CD4-positive, alpha-beta T cell treated with Interleukin-6 at 100 ng/mL for 8 hours (primary cell): ENCODE measurements at regions not wholly inside any gene's neighbourhood (a gene's known extent, or its start where the extent isn't known, plus 50 kb on each side); places are given as distances from the start of the nearest gene placed in this dataset.

ENCODE experiments used
- DNase-seq: peaks from one replicate; pipeline ENCODE4 v3.0.0-alpha.2; 2020; ENCODE audit warnings: mixed read lengths, low spot score

DNA sequence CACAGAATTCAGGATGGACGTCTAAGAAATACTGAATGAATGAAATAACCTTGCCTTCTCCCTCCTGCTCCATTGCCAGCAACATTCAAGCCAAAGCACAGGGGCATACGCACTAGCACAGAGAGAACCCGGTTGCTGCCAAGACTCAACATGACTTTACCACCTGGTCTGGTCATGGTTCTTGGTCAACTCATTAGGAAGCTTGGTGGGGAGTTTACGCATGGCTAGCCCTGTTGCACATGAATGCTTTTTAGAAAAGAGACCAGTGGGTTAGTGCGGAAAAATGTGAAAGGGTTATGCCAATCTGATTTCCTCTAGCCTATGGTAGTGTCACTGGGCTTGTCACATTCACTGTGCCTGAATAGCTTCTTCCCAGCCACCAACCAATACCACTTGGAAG lies 187.6 kb upstream of the NEBL start:
- DNase-seq = no peak

DNA sequence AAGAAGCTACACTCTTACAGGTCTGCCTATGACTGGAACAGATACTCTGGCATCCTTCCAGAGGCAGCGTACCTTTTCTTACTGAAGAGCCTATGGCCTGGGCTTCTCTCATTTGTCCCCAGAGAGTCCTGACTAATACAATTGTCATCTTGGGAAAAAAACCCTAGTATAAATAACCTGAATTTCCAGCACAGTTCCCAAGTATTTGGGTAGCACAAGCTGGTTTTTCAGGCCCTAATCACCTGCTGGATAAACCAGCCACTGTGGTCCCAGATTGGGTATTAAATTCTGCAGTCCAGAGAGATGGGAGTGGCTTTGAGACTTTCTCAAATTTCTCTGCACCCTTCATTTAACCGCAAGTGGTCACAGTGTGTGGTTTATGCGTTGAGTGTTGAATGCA lies 186.8 kb upstream of the NEBL start:
- DNase-seq = no peak

DNA sequence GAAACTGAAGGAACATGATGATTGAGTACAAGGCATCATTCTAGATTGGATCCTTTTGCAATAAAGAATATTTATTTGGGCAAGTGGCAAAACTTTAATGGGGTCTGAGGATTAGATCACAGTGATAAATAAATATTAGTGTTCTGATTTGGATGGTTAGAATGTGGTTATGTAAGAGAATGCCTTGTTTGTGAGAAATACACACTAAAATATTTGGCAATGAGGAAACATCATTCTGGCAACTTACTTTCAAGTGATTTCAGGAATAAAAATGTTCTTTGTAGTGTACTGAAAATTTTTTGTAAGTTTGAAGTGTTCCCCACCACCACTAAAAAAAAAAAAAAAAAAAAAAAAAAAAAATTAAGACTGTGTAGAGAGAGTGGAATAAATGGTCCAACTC lies 185.1 kb upstream of the NEBL start:
- DNase-seq = no peak

DNA sequence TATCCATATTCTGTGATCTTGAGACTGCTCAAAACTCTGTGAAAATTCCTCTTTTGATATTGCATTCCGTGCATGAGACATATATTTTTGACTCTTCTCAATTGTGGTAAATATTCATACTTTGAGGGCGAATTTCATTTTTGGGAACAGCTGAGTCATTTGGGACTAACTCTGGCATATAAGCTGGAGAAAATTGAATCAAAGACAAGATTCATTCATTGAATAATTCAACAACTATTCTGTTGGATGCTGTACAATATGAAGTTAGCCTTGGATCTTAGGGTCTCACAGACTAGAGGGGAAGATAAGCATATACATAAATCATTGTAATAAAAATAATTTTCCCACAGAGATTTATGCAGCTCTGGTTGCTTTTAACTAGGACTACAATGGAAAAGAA lies 183.2 kb upstream of the NEBL start:
- DNase-seq = no peak

DNA sequence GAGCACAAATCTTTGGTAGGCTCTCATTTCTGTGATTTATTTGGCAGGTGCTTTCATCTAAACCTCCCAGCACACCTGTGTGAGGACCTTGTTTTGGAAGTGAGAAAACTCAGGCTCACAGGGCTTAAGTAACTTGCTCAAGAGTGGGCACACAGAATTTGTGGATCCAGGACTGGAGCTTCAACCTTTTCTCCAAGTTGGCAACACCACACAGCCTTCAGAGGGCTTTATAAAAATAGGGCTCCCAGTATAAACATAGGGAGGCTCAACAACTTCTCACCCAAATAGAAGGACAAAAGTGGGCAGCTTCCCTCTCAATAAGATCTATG lies 182.2 kb upstream of the NEBL start:
- DNase-seq = no peak

DNA sequence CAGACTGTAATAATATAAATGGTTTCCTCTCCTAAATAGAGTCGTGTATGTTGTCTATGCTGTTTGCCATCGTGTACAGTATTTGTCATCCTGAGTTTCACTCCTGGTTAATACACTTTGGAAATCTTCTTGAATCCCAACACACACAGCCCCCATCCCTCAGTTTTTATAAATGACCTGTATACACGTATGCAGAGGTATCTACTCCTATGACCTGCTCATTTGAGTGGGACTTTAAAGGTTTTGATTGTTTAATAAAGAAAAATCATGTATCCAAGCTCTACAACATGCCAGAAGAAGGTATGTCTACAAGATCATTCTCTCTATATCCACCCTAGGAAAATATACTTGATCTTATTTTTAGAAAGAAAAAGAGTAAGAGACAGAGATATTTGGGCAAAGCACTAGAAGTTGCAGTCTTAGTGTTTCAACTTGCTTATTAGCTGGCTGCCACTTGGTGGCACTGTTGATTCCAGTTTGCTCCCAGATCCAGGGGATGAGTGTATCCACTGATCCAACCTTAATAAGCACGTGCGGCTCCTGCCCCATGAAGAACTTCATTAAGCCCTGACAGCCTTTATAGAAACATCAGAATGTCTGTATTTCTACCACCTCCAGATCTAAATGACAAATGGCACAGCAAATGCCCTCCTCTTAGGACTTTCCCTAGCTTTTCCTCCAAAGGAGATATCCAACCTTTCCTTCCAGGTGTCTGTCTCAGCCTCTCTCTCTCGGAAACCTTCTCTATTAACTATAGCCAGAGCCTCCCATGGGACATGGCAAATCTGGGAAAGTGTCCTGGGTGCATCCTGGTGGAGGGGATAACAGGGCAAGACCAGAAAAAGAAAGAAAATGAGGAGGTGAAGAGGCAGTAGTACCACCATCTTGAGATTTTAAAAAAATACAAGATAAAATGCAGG lies 181.6 kb upstream of the NEBL start:
- no peak for DNase-seq

DNA sequence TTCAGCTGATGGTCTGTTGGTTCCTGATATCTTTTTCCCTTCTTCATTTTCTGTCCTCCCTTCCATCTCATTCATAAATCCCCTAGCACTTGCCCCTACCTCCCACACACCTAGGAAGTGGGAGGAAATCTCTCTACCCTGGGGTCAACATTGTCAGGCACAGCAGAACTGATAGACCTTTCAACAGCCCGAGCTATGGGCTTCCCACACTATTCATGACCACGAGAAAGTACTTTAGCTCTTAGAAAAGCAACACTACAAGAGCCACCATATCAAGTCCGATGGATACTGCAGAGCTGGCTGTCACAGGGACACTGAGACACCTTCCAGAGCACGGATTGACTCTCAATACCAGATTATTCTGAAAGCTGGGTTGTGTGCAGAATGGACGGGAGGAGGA lies 180.6 kb upstream of the NEBL start:
- no peak for DNase-seq

DNA sequence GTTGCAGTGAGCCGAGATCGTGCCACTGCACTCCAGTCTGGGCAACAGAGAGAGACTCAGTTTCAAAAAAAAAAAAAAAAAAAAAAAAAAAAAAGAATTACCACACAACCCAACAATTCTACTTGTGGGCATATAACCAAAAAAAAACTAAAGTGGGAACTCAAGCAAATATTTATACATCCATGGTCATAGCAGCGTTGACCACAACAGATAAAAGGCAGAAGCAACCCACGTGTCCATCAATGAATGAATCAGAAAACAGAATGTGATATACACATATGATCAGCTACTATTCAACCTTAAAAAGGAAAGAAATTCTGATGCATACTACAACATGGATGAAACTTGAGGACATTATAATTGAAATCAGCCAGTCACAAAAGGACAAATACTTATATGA lies 179.3 kb upstream of the NEBL start:
- DNase-seq = no peak

DNA sequence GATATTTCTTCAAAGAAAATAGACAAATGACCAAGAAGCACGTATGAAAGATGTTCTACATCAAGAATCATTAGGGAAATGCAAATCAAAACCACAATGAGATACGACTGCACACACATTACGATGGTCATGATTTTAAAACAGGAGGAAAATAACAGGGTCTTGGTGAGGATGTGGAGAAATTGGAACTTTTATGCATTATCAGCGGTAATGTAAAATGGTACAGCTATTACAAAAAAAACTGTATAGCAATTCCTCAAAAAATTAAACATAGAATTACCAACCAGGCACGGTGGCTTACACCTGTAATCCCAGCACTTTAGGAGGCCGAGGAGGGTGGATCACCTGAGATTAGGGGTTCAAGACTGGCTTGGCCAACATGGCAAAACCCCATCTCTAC lies 178.8 kb upstream of the NEBL start:
- no peak for DNase-seq

DNA sequence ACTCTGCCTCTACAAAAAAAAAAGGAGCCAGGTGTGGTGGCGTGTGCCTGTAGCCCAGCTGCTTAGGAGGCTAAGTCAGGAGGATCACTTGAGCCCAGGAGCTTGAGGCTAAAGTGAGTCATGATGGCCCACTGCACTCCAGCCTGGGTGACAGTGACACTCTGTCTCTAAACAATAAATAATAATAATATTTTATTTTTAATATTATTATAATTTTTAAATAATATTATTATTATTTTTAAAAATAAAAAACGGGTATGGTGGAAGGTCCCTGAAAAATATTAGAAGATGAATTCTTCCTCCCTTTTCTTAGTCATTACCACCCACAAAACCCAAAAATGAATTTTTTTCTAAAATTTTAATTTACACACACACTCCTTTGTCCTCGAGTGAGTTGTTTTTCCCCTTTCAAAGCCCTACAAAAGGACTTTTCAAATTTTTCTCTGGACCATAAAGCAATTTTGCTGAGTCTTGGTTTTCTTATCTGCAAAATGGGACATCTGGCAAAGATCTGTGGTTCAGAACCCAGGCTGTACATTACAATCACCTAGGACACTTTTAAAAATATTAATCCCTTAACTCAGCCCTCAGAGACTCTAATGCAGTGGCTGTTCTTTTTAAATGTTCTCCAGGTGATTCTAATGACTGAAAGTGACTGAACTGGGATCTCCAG lies 174.0 kb upstream of the NEBL start:
- DNase-seq = no peak

DNA sequence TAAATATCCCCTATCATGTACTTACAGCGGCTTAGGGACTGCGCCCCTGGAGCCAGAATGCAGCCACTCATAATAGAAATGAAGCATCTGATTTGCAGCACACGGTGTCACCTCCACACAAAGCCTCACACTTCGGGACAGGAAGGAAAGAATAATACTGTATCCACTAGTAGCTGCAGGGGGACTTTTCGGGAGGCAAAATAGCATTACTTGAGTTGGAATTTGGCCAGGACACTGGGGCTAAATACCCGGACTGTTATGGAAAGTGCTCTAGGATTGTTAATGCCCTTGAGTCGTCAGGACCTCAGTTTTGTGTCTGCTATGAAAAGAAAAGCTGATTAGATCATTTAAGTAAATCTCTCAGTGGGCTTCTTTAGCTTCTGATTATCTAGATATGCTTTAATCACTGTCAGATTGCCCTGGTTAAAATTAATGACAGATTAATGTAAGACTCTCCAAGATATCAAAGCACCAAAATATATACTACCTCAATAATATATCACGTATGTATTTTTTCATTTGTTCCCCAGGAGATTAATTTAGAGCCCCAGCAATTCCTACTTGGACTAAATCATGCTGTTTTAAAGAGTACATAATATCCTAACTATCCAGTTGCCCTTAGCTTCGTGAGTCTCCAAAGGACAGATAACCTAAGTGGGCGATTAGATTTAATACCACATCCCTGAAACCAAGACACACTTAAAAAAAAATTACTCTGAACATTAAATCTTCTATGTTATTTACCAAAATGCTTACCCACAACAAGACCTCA lies 173.0 kb upstream of the NEBL start:
- no peak for DNase-seq

DNA sequence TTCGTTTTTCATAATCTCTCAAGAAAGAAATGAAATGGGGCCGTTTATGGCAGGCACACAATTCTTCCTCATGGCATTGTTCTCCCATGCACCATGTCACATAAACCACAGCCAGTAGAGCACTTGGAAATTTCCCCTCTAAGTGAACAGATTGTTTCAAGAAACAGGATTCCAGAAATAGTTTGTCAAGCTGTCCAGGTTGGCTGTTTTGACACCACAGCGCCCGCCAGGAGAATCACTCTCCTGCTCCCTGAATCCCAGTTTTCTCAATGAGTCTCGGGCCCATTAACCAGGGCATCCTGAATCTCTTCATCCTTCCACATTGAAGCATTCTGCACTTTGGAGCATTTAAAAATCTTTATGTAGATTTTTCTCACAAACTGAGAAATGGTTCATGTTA lies 172.2 kb upstream of the NEBL start:
- DNase-seq = no peak

DNA sequence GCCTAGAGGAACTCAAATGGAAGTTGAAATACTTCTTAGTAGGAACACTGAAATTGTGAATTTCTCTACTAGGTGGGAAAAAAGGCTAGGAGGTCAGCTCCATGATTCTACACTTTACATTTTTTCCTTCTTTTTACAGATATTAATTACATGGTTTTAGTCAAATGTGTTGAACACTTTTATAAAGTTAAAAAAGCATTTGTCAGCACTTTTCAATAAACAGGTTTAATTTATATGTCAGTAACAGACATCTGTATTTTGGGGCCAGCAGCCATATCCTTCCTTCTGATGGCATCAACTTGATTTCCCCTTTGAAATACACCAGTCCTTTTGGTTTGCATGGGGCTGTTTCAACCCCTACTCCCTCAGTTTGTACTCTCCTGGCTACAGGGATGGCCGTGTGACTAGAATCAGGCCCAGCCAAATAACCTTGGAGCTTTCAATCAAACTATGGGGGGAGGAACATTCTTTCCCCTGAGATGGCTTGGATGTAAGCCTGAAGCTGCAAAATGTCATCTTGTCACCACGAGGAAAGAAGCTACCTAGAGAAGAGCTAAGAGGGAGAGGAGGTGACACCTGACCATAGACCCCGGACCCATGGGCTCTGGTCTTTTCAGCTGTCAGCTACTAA lies 171.0 kb upstream of the NEBL start:
- DNase-seq = no peak

DNA sequence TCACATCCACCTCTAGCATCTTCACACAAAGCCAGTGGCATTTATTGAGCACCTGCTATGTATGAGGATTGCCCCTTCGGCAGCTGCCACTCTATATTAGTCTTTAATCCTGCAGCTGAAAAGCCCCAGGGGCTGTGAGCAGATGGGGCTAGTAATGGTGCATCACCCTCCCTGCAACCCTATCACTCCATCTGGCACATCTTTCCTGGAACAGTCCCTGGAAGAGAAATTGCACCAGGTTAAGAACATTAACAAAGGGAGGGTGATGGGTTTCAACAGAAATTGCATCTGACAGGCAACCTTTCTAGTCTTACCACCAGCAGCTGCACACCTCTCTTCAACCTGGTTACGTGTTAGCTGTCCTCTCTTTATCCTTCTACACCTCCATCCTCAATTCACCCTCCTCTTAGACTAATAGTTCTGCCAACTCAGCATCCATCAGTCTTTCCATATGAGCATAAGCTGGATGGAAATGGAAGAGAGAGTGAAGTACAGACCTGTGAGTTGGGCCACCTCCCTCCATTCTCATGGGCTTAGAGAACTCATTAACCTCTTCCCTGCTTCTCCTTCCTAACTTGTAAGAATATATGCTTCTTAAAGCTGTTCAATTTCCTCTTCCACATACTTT lies 168.6 kb upstream of the NEBL start:
- no peak for DNase-seq

DNA sequence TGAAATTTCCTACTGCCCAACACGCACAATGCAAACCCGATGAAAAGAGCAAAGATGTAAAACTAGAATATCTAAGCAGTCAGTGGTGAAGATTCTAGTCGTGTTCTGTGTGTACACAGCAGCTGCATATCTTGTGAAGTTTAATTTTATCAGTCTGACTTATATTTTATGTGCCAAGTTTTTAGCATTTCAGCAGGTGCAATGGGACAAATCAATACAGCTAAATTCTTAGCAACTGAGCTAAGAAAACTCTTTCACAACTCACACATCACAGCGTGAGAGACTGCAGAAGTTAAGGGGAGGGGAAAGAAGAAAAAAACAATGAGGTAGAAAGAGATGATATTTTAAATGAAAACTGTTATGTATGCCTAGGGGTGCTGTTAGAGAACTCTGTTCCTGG lies 164.9 kb upstream of the NEBL start:
- DNase-seq = no peak

DNA sequence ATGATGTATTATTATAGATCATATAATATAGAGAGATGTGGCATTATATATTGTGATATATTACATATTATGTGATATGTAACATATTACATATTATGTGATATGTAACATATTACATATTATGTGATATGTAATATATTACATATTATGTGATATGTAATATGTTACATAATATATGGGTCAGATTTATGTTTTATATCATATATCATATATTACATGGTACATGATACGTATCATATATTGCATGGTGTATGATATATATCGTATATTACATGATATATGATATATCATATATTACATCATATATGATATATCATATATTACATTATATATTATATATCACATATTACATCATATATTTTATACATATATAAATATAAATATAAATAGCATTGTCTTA lies 164.1 kb upstream of the NEBL start:
- no peak for DNase-seq

DNA sequence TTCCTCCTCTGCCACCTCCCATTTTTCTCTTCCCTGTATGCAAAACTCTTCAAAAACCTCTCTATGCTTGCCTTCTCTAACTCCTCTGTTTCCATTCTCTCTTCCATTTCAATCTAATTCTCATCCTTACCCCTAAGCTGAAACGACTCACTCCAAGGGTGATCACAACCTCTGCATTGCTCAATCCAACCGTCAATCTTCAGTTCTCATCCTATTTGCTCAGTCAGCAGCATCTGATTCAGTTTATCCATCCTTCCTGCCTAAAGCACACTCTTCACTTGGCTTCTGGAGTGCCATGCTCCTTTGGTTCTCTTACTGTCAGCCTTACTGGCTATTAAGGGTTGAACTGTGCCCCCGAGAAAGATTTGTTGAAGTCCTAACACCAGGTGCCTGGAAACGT lies 163.5 kb upstream of the NEBL start:
- DNase-seq = no peak

DNA sequence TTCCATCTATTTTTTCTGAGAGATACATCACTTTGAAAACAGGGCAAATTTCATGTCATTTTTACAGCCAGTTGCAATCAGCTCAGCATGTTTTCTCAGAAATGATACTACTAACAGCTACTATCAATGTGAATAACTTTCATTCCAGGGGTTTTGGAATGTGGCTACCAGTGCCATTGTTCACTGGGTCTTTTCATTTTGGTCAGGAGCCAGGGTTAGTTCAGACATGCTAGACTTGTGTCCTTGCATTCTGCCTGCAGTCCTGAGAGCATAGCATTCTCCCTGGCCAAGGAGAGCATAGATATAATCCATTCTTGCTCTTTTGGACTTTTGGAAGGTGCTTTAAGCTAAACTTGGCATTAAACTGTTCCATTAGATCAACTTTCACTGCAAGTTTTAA lies 160.9 kb upstream of the NEBL start:
- DNase-seq = no peak

DNA sequence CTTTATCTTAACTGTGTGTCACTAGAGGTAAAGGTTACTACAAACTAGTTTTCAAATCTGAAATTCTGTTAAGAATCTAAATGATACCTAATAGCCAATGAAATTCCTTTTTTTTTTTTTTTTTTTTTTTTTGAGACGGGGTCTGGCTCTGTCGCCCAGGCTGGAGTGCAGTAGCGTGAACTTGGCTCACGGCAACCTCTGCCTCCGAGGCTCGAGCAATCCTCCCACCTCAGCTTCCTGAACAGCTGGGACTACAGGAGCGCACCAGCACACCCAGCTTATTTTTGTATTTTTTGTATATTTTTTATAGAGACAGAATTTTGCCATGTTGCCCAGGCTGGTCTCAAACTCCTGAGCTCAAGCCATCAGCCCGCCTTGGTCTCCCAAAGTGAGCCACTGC lies 160.3 kb upstream of the NEBL start:
- DNase-seq = no peak

DNA sequence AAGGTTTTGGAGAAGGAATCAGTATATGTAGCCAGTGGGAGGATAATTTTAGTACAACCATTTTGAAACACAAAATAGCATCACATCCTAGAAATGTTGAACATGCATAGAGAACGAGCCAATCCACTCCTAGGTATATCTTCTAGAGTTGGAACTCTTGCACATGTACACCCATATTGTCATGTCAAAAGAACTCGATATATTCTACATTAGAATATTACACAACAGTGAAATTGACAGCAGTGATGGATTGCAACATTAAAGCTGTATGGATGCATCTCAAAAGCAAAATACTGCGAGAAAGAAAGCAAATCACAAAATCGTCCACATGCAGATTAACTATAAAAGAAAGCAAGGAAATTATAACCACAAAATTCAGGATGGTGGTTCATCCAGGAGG lies 159.3 kb upstream of the NEBL start:
- DNase-seq = no peak

DNA sequence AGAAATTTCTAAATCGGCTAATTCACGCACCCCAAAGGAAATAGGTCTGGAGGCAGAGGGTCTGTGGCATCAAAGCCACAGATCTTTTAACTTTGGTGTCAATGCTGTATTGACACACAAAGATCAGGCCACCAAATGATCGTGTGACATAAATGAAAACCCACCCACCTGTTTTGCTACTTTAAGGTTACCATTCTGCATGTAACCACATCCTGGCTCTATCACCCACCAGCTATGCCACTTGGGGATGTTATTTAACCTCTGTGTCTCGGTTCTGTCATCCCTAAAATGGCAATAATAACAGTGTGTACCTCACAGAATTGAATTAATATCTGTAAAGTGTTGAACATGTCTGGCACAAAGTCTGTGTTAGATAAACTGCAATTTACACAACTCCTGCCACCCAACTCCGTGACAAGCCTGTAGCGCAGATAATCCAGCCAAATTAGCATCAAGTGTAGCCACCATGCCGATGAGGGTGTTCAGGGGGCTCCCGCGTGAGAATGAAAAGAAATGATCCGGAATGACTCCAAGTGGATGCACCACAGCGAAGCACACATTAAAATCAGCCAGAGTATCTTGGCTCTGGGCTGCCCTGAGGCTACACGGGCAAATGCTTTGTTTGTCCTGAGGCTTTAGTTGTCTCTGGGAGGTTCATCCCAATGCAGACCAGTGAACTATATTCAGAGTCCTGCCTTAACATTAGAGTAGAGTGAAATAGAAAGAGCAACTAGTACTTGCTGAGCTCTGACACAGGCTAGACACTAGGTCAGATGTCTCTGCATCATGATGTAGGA lies 158.4 kb upstream of the NEBL start:
- DNase-seq = no peak
